ENCODE measurements at regions not wholly inside any gene's neighbourhood (a gene's known extent, or its start where the extent isn't known, plus 50 kb on each side); places are given as distances from the start of the nearest gene placed in this dataset.

DNA sequence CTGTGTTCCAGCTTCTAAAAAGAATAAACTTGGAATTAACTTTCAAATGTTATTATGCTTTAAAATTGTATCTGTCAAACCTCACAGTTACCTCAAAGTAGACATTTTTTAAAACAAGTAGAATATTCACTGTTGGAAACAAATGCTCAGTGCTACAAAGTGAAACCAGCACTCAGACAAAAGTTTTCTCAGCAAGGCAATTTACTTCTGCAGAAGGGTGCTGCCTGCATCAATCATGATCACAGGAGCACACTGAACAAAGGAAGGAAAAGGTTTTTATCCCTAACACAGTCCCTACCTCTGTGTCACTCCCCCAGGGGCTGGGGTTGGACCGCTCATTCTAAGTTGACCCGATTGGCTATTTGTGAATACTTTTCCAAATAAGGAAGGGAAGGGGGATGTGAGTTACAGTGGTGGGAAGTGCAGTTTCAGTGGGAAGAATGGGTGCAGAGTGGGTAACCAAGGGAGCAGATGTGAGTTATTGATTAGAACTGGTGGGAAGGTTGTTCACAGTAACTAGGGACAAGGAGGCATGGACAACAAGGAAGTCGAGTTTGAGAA lies 63.0 kb upstream of the CDK20 start:
- no peaks in the 10 kb centered on the region for H3K4me1 ChIP-seq (ENCODE audit: control insufficient read depth, extremely low read depth, insufficient read depth, low read length)
- H3K79me2 ChIP-seq (ENCODE audit: control insufficient read depth, insufficient read depth, low read length) = no peaks in the 10 kb centered on the region
- H3K9me1 ChIP-seq (replicated peaks; ENCODE audit: control insufficient read depth, extremely low read depth, insufficient read depth, low read length) = no peaks in the 10 kb centered on the region
- H3K4me3 ChIP-seq (replicated peaks in 1 of 3; ENCODE audit: insufficient read depth in 1 of 3, low read depth in 1 of 3, low read length in 3 of 3) = no peak overlapping the region
- no peaks in the 10 kb centered on the region for H3K9me3 ChIP-seq (replicated peaks; ENCODE audit: control insufficient read depth, insufficient read depth, low read length)
- DNase-seq (ENCODE audit: low read depth, low spot score) = no peak
- H3K27me3 ChIP-seq (ENCODE audit: control insufficient read depth in 2 of 2, insufficient read depth in 2 of 2, low read length in 2 of 2) = no peaks in the 10 kb centered on the region
- no TSS peak for BruUV-seq (replicated peaks)
- H3K4me2 ChIP-seq (ENCODE audit: insufficient read depth, low read length) = no peak overlapping the region
- ChIA-PET CTCF (no interaction called here), POLR2A (no interaction called here)
- no peak overlapping the region for H2AFZ ChIP-seq (ENCODE audit: low read depth, low read length)
- dilution Hi-C loops (cut with MboI; ENCODE audit: extremely low pct_ligation_motif_present, low sequenced_read_pairs) = no loop called here
- H4K20me1 ChIP-seq (replicated peaks; ENCODE audit: control insufficient read depth, extremely low read depth, insufficient read depth, low read length) = no peaks in the 10 kb centered on the region
- FAIRE-seq = no peak
- no peaks in the 10 kb centered on the region for H3K36me3 ChIP-seq (ENCODE audit: control insufficient read depth in 2 of 2, extremely low read depth in 1 of 2, insufficient read depth in 2 of 2, low read length in 2 of 2)
- intact Hi-C loops (cut with micrococcal nuclease) = no loop called here
- H3K9ac ChIP-seq (replicated peaks; ENCODE audit: extremely low read depth, insufficient read depth, low read length) = no peak overlapping the region
- TF ChIP-seq, protein P1, sequence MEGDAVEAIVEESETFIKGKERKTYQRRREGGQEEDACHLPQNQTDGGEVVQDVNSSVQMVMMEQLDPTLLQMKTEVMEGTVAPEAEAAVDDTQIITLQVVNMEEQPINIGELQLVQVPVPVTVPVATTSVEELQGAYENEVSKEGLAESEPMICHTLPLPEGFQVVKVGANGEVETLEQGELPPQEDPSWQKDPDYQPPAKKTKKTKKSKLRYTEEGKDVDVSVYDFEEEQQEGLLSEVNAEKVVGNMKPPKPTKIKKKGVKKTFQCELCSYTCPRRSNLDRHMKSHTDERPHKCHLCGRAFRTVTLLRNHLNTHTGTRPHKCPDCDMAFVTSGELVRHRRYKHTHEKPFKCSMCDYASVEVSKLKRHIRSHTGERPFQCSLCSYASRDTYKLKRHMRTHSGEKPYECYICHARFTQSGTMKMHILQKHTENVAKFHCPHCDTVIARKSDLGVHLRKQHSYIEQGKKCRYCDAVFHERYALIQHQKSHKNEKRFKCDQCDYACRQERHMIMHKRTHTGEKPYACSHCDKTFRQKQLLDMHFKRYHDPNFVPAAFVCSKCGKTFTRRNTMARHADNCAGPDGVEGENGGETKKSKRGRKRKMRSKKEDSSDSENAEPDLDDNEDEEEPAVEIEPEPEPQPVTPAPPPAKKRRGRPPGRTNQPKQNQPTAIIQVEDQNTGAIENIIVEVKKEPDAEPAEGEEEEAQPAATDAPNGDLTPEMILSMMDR (IDR thresholded peaks at IDR 0.05; ENCODE audit: extremely low read depth in 1 of 2, insufficient read depth in 1 of 2, low read depth in 1 of 2, low read length in 2 of 2) = no peak
- TF ChIP-seq EZH2 (IDR thresholded peaks at IDR 0.05; ENCODE audit: borderline replicate concordance, low read depth, low read length, severe bottlenecking) (no peak), POLR2A (IDR thresholded peaks at IDR 0.05; ENCODE audit: low read depth, low read length) (no peak), JUN (IDR thresholded peaks at IDR 0.05; ENCODE audit: borderline replicate concordance, insufficient read depth, insufficient read length, low read depth) (no peak), MYC (IDR thresholded peaks at IDR 0.05; ENCODE audit: low read depth, low read length) (no peak), FOS (IDR thresholded peaks at IDR 0.05; ENCODE audit: borderline replicate concordance, insufficient read depth, low read length) (no peak), GATA2 (IDR thresholded peaks at IDR 0.05; ENCODE audit: insufficient read depth, insufficient read length, low read depth, low read length) (no peak), POLR2AphosphoS5 (IDR thresholded peaks at IDR 0.05; ENCODE audit: insufficient read depth, low read depth, low read length) (no peak)
- TF ChIP-seq, protein P2, sequence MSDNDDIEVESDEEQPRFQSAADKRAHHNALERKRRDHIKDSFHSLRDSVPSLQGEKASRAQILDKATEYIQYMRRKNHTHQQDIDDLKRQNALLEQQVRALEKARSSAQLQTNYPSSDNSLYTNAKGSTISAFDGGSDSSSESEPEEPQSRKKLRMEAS (IDR thresholded peaks at IDR 0.05; ENCODE audit: insufficient read depth, insufficient read length) = no peak
- H3K27ac ChIP-seq (ENCODE audit: insufficient read depth, low read depth, low read length) = no peak overlapping the region

All from endothelial cell of umbilical vein (primary cell).